GM12865 (cell line): ENCODE measurements at regions not wholly inside any gene's neighbourhood (a gene's known extent, or its start where the extent isn't known, plus 50 kb on each side); places are given as distances from the start of the nearest gene placed in this dataset.
A peak's percentile ranks its signal among the peaks of the same experiment; 100 is the strongest.

Experiments
- DNase-seq: peaks from one replicate; pipeline ENCODE4 v3.0.0; 2010; ENCODE audit warnings: low read depth
- H3K4me3 ChIP-seq: 2 replicates; pipeline ENCODE4 v1.5.1; 2011; ENCODE audit warnings: mild to moderate bottlenecking, low read depth, low read length, control low read depth
- TF ChIP-seq, protein P1 (sequence below): IDR thresholded peaks from 2 replicates; pipeline ENCODE4 v1.5.1; 2011; ENCODE audit warnings: low read length, control low read depth, low read depth, inconsistent platforms; ENCODE audit not compliant: insufficient read depth; ENCODE audit errors: missing control alignments

DNA sequence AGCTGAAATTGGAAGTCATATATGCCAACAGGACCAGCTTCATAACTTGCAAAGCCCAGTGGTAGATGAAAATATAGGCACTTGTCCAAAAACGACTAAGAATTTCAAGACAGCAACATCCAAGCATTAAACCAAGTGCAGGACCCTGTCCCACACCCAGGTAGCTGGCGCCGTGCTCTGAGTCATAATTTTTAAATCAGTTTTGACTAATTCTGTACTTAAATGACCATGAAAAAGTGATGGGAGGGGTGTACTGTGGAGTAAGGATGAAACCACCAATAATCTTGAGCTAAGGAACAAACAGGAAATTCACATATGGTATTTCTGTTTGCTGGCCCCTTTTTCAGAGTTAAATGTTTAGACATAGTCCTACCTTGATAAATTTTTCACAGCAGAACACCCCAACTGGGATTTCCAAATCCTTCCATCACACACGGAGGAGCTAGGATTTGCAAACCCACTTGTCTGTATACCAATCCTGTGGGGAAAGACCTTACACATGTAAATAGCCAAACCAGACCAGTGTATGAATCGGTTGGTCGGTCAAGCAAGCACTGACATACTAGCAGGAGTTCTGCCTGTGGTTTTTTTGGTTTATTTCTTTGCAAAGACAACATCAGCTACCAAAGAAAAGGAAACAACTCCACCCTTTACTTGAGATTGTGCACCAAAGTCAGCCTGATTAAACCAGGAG, 235.7 kb upstream of the RAB4A start:
- peak; percentile 83 for DNase-seq
- no peak overlapping the region for H3K4me3 ChIP-seq
- TF ChIP-seq, protein P1, sequence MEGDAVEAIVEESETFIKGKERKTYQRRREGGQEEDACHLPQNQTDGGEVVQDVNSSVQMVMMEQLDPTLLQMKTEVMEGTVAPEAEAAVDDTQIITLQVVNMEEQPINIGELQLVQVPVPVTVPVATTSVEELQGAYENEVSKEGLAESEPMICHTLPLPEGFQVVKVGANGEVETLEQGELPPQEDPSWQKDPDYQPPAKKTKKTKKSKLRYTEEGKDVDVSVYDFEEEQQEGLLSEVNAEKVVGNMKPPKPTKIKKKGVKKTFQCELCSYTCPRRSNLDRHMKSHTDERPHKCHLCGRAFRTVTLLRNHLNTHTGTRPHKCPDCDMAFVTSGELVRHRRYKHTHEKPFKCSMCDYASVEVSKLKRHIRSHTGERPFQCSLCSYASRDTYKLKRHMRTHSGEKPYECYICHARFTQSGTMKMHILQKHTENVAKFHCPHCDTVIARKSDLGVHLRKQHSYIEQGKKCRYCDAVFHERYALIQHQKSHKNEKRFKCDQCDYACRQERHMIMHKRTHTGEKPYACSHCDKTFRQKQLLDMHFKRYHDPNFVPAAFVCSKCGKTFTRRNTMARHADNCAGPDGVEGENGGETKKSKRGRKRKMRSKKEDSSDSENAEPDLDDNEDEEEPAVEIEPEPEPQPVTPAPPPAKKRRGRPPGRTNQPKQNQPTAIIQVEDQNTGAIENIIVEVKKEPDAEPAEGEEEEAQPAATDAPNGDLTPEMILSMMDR = no peak

GRCh38 chr1:229035748-229036082, 235.2 kb upstream of the RAB4A start:
- H3K4me3 ChIP-seq = no peak overlapping the region
- TF ChIP-seq, protein P1 = no peak
- DNase-seq = no peak

- DNase-seq = no peak
- H3K4me3 ChIP-seq = no peak overlapping the region
- TF ChIP-seq, protein P1 = no peak
Measured at GRCh38 chr1:229037806-229038405, 233.0 kb upstream of the RAB4A start.

DNA sequence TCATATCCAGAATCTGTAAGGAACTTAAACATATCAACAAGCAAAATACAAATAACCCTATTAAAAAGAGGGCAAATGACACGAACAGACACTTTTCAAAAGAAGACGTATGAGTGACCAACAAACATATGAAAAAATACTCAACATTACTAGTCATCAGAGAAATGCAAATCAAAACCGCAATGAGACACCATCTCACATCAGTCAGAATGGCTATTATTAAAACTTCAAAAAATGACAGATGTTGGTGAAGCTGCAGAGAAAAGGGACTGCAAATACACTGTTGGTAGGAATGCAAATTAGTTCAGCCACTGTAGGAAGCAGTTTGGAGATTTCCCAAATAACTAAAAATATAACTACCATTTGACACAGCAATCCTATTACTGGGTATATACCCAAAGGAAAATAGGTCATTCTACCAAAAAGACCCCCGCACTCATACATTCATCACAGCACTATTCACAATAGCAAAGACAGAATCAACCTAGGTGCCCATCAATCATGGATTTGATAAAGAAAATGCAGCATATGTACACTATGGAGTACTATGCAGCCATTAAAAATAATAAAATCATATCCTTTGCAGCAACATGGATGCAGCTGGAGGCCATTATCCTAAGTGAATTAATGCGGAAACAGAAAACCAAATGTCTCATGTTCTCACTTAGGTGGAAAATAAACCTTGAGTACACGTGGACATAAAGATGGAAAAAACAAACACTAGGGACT, 230.1 kb upstream of the RAB4A start:
- TF ChIP-seq, protein P1 = no peak
- DNase-seq = peak; percentile 35
- no peak overlapping the region for H3K4me3 ChIP-seq

GRCh38 chr1:229041946-229042345, 229.0 kb upstream of the RAB4A start:
- TF ChIP-seq, protein P1 = no peak
- no peak for DNase-seq
- no peak overlapping the region for H3K4me3 ChIP-seq

DNA sequence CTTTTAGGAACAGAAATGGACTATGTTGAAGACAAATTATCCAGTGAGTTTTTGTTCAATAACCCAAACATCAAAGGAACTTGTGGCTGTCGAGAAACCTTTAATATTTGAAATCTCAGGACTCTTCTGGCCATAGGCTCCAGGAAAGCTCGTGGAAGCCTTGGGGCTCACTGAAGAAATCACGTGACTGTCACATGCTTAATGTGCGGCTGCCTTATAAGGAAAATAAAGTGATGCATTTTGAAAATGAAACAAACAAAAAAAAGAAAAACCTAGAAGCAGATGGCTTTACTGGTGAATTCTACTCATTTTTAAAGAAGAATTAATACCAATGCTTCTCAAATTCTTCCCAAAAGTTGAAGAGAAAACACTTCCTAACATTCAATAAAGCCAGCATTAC, 228.4 kb upstream of the RAB4A start:
- TF ChIP-seq, protein P1 = no peak
- no peak for DNase-seq
- H3K4me3 ChIP-seq = no peak overlapping the region
